ENCODE measurements at regions not wholly inside any gene's neighbourhood (a gene's known extent, or its start where the extent isn't known, plus 50 kb on each side); places are given as distances from the start of the nearest gene placed in this dataset.

DNA sequence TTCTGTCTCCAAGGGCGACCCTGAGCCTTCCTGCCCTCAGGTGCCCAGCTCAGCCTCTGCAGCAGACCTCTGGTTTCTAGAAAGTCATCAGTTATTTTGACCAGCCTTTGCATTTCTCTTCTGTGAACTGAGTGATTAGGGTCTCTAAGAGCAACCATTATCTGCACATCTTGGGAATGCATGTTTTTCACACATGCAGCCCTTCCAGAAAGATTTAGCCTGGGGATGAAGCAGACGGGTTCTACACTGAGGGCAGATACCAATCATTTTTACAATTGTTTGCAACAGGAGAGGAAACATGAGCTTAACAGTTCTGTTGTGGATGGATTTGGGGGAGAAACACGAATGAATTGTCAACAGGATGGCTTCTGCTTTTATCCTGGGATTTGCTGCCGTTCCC, 90.1 kb upstream of the PITX1 start:
- DNase-seq (ENCODE audit: low read depth in 2 of 3, low spot score in 1 of 3) = no peak

DNA sequence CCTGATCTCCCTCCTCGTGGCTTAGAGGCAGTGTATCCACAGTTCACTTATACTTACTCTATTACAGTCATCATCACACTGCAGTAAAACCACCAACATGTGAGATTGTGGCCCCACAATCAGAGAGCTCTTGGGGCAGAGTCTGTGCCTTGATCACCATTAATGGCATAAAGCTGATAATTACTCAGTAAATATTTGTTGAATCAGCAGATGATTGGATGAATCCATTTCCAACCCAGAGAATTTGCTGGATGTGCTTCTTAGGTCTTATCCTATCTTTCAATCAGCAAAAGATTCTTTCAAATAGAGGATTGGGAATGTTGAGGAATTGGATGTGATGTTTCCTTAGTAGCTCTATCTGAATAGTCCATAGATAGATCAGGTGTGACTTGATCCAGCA, 88.8 kb upstream of the PITX1 start:
- DNase-seq (ENCODE audit: low read depth in 2 of 3, low spot score in 1 of 3) = no peak

DNA sequence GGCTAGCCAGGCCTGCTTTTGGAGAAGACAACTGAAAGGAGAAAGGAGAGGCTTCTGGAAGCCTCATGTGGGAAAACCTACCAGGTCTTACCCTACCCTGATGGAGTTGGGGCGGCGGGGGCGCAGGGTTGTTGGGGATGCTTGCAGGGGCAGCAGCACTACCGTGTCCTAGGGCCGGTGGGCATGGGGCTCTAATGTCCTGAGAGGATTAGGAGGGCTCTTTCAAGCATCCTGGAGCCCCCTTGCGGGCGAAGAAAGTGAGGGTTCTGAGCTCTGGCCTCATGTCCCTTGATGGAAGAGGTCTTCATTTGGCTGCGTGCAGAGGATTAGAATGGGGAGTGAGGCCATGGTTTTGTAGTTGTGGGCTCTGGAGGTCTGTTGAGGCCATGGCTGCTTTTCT, 86.9 kb upstream of the PITX1 start:
- no peak for DNase-seq (ENCODE audit: low read depth in 2 of 3, low spot score in 1 of 3)

DNA sequence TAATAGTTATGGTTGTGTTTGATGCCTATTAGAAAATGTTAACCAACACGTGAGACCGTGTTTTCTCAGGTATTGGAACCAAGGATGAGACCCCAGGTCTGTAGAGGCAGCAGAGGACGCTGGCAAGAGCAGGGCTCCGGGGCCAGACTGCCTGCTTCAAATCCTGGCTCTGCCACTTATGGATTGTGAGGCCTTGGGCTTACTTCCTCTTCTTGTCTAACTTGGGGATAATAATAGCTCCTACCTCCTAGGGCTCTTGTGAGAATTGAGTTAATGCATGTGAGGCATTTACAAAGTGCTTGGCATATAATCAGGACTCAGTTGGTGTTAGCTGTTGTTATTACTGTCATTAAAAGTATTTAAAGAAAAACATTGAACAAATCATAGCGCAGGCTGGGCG, 85.5 kb upstream of the PITX1 start:
- DNase-seq (ENCODE audit: low read depth in 2 of 3, low spot score in 1 of 3) = no peak

DNA sequence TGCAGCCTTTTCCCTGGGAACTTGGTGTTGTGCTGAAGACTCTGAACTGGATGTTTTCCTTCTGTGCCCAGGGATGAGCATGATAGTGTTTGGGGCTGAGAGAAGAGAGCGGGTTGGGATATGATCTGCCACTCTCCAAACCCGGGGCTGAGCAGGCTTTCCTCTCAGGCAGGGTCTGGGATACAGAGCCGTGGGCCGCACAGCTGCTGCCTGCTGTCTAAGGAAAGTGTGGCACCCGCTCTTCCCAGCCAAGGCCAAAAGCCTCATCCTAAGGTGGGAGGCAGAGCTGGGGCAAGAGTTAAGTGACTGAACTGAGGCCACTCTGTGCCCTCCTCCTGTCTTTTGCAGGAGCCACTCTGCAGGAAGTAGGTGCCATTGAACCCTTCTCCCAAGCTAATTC, 83.6 kb upstream of the PITX1 start:
- DNase-seq (ENCODE audit: low read depth in 2 of 3, low spot score in 1 of 3) = no peak

DNA sequence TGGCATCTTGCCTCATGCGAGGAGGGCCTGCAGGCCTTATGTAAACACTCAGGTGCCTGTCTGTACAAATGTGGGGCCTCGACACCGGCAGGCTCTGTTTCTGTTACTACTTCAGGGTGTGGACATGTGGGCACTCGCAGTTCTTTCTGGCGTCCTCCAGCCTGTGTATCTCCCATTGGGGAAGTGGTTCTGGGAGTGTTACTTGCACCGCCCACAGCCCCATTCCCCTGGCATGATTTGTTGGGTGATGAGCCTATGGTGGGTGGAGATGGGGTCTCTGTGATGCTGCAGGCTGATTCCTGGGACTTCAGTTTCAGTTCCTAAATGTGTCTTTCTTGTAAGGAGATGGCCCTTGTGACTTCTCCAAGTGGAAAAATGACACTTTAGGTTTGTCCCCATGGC, 82.1 kb upstream of the PITX1 start:
- DNase-seq (ENCODE audit: low read depth in 2 of 3, low spot score in 1 of 3) = no peak

DNA sequence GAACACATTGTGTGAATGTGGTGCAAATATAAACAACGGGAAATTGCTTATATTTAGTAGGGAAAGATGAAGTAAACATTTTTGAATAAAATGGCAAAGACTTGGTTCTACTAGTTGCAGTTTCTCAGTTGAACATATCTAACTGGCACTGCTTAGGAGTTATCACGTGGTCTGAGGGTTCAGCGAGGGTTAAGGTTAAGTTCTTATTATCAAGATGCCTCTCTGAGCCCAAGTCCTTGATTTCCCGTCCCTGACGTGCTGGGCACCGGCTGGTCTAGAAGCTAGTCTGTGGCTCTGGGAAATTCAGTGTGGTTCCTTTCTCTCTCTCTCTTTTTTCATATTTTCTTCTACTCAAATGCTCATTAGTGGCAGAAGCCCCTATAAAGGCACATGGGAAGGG, 81.6 kb upstream of the PITX1 start:
- no peak for DNase-seq (ENCODE audit: low read depth in 2 of 3, low spot score in 1 of 3)

DNA sequence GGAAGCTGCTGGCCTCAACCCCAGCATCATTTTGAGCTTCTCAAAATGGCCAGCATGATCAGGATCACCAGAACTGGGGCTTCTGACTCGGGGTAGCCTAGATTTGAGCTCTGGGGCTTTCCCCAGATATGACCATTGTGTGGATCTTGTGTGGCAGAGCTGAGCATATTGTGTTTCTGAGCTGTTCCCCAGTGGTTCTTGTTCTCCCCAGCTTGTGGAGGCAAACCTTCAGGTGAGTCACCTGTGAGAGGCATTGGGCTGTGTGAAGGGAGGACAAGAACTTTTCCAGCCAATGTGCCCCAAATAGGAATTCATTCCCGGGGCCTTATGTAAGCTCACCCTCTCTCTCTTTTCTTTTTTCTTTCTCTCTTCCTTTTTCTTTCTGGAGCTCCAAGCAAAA, 80.7 kb upstream of the PITX1 start:
- DNase-seq (ENCODE audit: low read depth in 2 of 3, low spot score in 1 of 3) = no peak

DNA sequence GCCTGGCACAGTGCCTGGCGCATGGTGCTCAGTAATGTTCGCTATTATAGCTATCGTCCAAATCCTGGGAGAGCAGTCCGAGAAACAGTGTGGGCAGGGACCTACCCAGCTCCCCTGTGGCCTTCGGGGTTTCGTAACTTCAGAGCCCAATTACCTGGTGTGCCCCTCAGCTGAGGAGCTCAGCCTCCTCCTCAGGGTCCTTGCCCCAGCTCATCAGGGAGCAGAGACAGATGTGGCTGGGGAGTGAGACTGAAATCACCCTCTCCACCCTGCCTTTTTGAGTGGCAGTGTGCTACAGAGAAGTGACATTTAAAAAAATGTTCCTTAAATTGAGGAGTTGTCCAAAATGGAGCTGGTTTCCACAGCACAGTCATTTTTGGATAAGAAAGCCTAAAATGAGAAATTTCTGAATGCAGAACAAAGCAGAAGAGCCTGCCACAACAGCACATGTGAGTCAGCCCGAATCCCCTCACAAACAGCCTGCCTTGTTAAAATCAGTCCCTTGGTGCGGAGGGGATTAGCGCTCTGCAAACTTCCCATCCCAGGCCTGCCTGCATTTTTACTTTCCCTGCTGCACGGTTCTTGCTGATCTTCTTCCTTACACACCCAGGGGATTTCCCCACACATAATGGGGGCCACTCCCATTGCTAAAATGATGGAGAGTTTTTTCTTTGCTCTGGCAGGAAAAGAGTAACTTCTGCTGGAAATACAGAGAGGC, 78.1 kb upstream of the PITX1 start:
- no peak for DNase-seq (ENCODE audit: low read depth in 2 of 3, low spot score in 1 of 3)

DNA sequence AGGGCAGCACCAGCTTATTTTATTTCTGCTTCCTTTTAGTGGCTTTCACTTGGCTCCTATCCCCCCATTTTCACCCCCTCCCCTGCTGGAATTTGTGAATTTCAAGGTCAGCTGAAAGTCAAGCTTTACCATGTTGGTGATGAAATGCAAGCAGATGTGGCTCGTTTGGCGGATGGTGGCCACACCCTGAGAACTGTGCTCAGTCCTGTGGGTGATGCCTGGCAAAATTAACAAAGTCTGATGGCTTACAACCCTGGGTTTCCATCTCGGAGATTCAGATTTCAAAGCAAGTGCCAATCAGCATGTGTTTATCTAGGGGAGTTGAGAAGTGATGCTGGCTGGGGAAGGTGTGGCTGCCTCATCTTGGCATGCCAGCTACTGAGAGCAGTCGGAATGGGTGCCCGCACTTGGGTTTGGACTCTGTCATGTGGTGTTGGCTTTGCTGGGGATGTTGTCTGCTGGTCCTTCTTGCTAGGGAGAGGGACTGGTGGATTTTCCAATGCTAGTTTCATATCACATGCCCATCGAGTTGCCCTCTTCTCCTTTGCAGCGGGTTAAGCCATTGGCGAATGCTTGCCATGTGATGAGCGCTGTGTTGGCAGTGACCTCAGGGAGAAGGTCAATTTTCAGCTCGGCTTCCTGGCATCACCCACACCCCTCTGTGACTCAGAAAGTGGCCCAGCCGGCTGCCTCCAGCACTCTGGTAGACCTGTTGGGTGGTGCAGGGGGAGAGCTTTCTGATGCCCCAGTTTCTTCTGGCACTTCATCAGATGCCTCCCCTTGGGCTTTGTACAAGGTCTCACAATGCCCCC, 77.0 kb upstream of the PITX1 start:
- no peak for DNase-seq (ENCODE audit: low read depth in 2 of 3, low spot score in 1 of 3)

DNA sequence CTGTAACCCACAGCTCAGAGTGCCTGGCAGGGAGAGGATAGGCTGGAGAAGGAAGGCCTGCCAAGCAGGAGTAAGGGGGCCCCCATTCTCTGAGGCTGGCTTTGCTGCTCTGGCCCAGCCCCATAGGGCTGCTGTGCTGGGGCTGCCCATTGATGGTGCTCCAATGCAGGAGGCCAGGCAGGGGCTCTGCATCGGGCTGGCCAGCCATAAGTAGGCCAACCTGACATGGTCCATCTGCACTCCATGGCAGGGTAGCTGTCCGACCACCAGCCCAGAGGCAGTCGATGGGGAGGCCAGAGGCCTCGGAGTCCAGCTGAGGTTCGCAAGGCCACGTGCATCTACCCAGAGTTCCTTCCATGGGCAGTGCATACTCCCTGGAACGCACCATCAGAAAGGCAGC, 75.0 kb upstream of the PITX1 start:
- no peak for DNase-seq (ENCODE audit: low read depth in 2 of 3, low spot score in 1 of 3)

DNA sequence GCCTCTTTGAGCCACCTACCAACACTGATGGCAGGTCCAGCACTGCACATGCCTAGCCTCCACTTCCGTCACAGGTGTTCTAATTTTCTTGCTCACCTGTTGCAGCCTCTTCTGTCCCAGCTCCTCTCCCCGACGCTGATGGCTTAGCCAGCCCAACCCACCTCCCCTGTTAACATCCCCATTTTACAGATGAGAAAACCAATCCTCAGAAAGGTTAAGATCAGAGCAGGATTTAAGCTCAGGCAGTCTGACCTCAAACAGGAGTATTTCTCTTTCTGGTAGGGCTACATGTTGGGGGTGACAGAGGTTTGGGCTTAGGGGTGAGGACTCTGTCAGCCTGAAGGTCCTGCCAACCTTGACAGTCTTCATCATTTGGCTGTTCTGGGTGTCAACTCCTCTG, 74.5 kb upstream of the PITX1 start:
- no peak for DNase-seq (ENCODE audit: low read depth in 2 of 3, low spot score in 1 of 3)

DNA sequence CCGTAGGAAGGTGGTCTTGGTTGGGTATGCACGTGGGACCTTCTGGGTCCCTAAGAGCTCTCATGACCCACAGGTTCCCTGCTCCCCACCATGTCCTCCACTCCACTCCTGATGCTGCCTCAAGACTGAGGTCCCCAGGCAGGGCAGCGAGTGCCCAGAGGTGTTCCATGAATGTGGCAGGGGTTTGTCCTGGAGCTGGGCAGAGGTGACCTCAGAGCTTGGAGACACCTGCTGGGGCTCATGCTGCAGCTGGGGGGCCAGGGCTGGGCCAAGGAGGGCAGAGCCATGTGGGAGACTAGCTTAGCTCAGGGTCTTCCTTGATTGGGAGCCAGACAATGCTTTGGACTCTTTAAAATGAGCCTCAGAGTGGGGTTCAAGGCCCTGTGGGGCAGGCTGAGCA, 74.0 kb upstream of the PITX1 start:
- no peak for DNase-seq (ENCODE audit: low read depth in 2 of 3, low spot score in 1 of 3)

DNA sequence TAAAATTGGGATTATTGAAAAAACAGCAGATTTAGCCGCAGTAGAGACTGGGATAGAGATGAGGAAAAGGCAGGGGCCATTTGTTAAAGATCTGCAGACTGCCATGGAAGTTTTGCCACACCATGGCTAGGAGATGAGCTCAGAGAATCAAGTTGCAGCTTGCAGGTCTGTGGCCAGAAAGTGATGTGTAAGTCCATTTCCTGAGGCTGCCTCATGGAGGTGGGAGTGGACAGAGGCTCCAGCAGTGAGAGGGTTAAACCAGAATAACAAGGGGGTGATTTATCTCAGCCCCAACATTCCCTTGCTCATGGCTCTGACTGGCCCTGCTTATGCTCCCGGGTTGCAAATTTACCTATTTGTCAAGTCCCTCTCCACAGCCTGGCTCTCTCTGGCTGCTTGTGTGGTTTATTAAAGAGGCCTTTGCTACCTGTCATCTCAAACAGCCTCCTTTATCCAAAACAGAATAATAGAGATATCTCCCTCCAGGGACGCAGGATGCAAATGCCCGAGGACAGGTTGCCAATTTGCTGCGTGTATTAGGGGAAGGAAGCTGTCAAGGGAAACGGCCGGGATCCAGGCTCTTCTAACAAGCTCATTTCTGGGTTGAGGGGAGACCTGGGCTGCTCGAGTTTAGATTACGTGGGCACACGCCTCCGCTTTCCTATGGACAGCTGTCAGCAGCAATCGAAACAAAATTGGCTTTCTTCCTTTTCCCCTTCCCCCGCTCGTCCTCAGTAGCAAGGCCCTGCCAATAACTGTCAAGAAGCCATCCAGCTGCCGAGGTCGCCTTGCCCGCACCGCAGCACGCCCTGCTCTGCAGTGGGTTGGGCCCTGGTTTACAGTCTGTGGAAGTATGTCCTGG, 72.8 kb upstream of the PITX1 start:
- DNase-seq (ENCODE audit: low read depth in 2 of 3, low spot score in 1 of 3) = no peak

DNA sequence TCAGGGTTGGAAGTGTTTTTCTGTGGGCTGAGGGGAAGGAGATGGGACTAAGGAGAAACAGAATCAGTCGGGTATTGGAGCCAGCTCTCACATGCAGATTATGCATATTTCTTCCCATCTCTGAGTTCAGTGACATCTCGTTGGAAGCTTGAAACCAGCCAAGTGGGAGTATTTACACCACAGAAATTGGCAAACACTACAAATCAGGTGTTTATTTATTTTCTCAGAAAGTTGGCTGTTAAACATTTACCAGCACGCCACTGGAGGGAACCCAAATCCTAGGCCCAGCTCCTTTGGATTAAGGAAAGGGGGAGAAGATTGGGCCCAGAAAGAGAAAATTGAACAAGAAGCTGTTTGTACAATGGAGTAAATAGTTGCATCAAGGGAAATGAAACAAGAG, 72.1 kb upstream of the PITX1 start:
- DNase-seq (ENCODE audit: low read depth in 2 of 3, low spot score in 1 of 3) = no peak

DNA sequence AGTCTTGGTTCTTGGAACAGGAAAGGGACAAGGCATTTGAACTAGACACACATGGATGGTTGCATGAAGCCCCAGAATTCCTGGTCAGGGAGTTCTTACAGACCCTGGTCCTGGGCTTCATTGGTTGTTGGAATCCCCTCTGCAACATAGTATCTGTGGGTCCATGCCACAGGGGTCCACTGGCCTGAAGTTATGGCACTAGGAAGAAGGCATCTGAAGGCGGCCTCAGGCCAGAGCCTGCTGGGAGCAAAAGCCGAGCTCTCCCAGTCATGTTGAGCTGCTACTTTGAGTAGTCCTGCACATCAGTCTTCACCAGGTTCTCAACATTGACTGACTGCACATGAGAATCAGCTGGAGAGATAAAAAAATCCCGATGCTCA, 71.1 kb upstream of the PITX1 start:
- DNase-seq (ENCODE audit: low read depth in 2 of 3, low spot score in 1 of 3) = no peak

DNA sequence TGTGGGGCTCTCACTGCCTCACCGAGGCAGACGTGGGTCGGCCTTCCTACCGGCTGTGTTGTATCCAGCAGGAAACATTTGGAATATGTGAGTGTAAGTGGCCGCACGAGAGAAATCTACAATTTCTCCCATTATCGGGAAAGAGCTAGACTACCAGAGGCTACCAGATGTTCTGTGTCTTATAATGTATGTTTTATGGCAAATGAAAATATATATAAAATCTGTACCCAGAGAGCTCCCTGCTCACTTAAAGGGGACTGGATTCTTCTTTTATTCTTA, 69.5 kb upstream of the PITX1 start:
- no peak for DNase-seq (ENCODE audit: low read depth in 2 of 3, low spot score in 1 of 3)

DNA sequence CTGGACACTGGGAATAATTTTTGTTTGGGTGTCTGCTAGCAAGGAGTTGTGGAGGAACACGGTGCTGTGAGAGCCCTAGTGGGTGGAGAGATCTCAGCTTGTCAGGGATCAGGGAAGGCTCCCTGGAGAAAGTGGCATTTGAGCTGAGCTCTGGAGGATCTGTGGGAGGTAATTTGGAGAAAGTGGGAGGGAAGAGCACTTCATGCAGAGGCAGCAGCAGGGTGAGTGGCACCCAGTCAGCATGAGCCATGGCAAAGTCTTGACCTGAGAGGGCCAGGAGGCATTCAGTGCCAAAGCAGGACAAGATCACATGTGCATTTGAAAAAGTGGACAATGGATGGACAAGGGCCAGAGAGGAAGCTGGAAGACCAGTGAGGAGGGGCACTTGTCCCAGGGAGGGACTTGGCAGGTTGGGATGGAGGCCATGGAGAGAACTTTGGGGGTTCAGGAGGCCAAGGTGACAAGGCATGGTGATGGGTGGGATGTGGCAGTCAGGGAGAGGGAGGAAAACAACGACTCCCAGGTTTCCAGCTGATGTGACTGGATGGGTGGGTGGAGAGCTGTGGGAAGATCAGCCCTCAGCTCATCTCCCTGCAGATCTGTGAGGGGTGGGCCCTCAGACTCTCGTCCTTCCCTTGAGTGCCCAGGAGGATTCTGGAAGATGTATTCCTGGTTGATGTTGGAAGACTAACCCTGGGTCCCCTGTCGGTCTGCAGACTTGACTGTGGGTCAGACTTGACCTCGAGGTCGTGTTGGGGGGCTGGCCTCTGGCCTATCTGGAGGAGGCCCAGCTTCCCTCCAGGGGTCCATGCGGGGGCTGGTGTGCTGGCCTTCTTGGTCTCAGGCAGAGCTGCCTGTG, 68.9 kb upstream of the PITX1 start:
- DNase-seq (ENCODE audit: low read depth in 2 of 3, low spot score in 1 of 3) = no peak

DNA sequence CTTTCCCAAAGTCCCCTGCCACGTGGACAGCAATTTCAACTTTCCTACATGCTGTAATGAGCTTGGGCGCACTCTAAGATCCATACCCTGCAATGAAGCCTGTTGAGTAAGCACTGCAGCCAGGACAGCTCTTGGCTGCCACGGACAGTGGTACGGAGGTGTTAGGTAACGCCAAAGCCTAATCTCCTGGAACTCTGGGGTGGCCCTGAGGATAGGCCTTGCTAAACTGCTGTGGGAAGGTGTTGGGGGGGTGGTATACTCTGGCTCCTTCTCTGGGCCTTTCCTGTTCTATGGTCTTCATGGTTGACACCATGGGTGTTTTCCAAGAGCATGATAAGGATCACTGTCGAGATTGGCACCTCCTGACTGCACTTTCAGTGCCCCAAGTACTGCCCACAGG, 66.4 kb upstream of the PITX1 start:
- no peak for DNase-seq (ENCODE audit: low read depth in 2 of 3, low spot score in 1 of 3)

DNA sequence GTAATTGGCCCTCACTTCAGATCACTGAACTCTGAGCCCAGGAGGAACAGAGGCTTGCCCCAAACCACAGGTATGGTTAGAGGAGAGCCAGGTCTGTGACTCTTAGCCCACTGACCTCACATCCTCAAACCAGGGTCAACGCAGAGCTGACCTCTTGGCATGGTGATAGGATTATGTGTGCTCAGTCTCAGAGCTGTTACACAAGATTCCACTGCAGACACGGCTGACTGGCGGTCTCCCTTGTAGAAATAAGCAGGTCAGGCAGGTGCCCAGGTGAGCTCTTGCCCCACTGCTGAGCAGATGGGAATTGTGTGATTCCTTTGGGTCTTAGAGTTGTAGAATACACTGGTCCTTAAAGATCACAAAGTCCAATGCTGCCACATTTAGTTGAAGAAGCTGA, 66.0 kb upstream of the PITX1 start:
- no peak for DNase-seq (ENCODE audit: low read depth in 2 of 3, low spot score in 1 of 3)

DNA sequence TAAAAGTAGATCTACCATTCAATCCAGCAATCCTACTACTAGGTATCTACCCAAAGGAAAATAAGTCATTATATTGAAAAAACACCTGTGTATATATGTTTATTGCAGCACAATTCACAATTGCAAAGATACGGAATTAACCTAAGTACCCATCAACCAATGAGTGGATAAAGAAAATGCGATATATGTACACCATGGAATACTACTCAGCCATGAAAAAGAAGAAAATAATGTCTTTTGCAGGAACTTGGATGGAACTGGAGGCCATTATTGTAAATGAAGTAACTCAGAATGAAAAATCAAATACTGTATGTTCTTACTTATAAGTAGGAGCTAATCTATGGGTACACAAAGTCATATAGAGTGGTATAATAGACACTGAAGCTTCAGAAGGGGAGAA, 63.4 kb upstream of the PITX1 start:
- DNase-seq (ENCODE audit: low read depth in 2 of 3, low spot score in 1 of 3) = no peak
